ENCODE measurements at regions not wholly inside any gene's neighbourhood (a gene's known extent, or its start where the extent isn't known, plus 50 kb on each side); places are given as distances from the start of the nearest gene placed in this dataset.
A peak's percentile ranks its signal among the peaks of the same experiment; 100 is the strongest.

GRCh38 chr2:217178341-217178740 lies 318.5 kb upstream of the TNP1 start:
- no peak for DNase-seq (ENCODE audit: low read depth, low spot score)
- Histone ChIP-seq H3K9ac (ENCODE audit: insufficient read length) (no peak overlapping the region), H3K27ac (peak overlapping the region; percentile 30; the same call in 1 of the 2 replicates), H3K36me3 (ENCODE audit: insufficient read depth, low read length) (no peaks in the 10 kb centered on the region), H3K4me3 (no peak overlapping the region), H3K9me3 (ENCODE audit: low read depth, low read length) (no peaks in the 10 kb centered on the region)
- no peak for TF ChIP-seq EZH2 (IDR thresholded peaks at IDR 0.05)
- no peak for TF ChIP-seq POLR2AphosphoS5 (IDR thresholded peaks at IDR 0.05; ENCODE audit: borderline replicate concordance, low read depth, low read length)
- no peak for TF ChIP-seq FOXP2 (optimal IDR thresholded peaks at IDR 0.05; ENCODE audit: control extremely low read depth, extremely low read length, insufficient read depth)

- H3K36me3 ChIP-seq (ENCODE audit: insufficient read depth, low read length), result no peaks in the 10 kb centered on the region
- TF ChIP-seq EZH2 (IDR thresholded peaks at IDR 0.05), result no peak
- TF ChIP-seq POLR2AphosphoS5 (IDR thresholded peaks at IDR 0.05; ENCODE audit: borderline replicate concordance, low read depth, low read length), result no peak
- TF ChIP-seq FOXP2 (optimal IDR thresholded peaks at IDR 0.05; ENCODE audit: control extremely low read depth, extremely low read length, insufficient read depth), result no peak
- H3K4me3 ChIP-seq, result no peak overlapping the region
- no peaks in the 10 kb centered on the region for H3K9me3 ChIP-seq (ENCODE audit: low read depth, low read length)
- DNase-seq (ENCODE audit: low read depth, low spot score), result no peak
- peak overlapping the region; percentile 30; the same call in 1 of the 2 replicates for H3K27ac ChIP-seq
- no peak overlapping the region for H3K9ac ChIP-seq (ENCODE audit: insufficient read length)
These were observed 317.9 kb upstream of the TNP1 start for GRCh38 chr2:217177720-217178119.

GRCh38 chr2:217171874-217172273 lies 312.0 kb upstream of the TNP1 start:
- H3K36me3 ChIP-seq (ENCODE audit: insufficient read depth, low read length), result no peaks in the 10 kb centered on the region

GRCh38 chr2:217168496-217168895 lies 308.6 kb upstream of the TNP1 start:
- H3K4me3 ChIP-seq, result no peak overlapping the region
- no peak for DNase-seq (ENCODE audit: low read depth, low spot score)
- H3K9ac ChIP-seq (ENCODE audit: insufficient read length), result no peak overlapping the region
- H3K9me3 ChIP-seq (ENCODE audit: low read depth, low read length), result no peaks in the 10 kb centered on the region
- no peaks in the 10 kb centered on the region for H3K36me3 ChIP-seq (ENCODE audit: insufficient read depth, low read length)
- H3K27ac ChIP-seq, result no peak overlapping the region
- TF ChIP-seq POLR2AphosphoS5 (IDR thresholded peaks at IDR 0.05; ENCODE audit: borderline replicate concordance, low read depth, low read length), result no peak
- no peak for TF ChIP-seq FOXP2 (optimal IDR thresholded peaks at IDR 0.05; ENCODE audit: control extremely low read depth, extremely low read length, insufficient read depth)
- TF ChIP-seq EZH2 (IDR thresholded peaks at IDR 0.05), result no peak

More at GRCh38 chr2:217171874-217172273, 312.0 kb upstream of the TNP1 start:
- no peak for TF ChIP-seq EZH2 (IDR thresholded peaks at IDR 0.05)
- no peak for TF ChIP-seq FOXP2 (optimal IDR thresholded peaks at IDR 0.05; ENCODE audit: control extremely low read depth, extremely low read length, insufficient read depth)
- no peak for TF ChIP-seq POLR2AphosphoS5 (IDR thresholded peaks at IDR 0.05; ENCODE audit: borderline replicate concordance, low read depth, low read length)
- H3K27ac ChIP-seq, result no peak overlapping the region
- H3K9me3 ChIP-seq (ENCODE audit: low read depth, low read length), result no peaks in the 10 kb centered on the region
- no peak overlapping the region for H3K4me3 ChIP-seq
- no peak for DNase-seq (ENCODE audit: low read depth, low spot score)
- no peak overlapping the region for H3K9ac ChIP-seq (ENCODE audit: insufficient read length)

GRCh38 chr2:217167531-217167930 lies 307.7 kb upstream of the TNP1 start:
- no peaks in the 10 kb centered on the region for H3K36me3 ChIP-seq (ENCODE audit: insufficient read depth, low read length)

GRCh38 chr2:217166241-217166850 lies 306.5 kb upstream of the TNP1 start:
- Histone ChIP-seq H3K9ac (ENCODE audit: insufficient read length) (no peak overlapping the region), H3K4me3 (no peak overlapping the region), H3K36me3 (ENCODE audit: insufficient read depth, low read length) (no peaks in the 10 kb centered on the region), H3K9me3 (ENCODE audit: low read depth, low read length) (no peaks in the 10 kb centered on the region), H3K27ac (no peak overlapping the region)
- DNase-seq (ENCODE audit: low read depth, low spot score), result no peak
- no peak for TF ChIP-seq EZH2 (IDR thresholded peaks at IDR 0.05)
- no peak for TF ChIP-seq POLR2AphosphoS5 (IDR thresholded peaks at IDR 0.05; ENCODE audit: borderline replicate concordance, low read depth, low read length)
- no peak for TF ChIP-seq FOXP2 (optimal IDR thresholded peaks at IDR 0.05; ENCODE audit: control extremely low read depth, extremely low read length, insufficient read depth)

More at GRCh38 chr2:217167531-217167930, 307.7 kb upstream of the TNP1 start:
- Histone ChIP-seq H3K9me3 (ENCODE audit: low read depth, low read length) (no peaks in the 10 kb centered on the region), H3K9ac (ENCODE audit: insufficient read length) (no peak overlapping the region), H3K4me3 (no peak overlapping the region), H3K27ac (no peak overlapping the region)
- no peak for DNase-seq (ENCODE audit: low read depth, low spot score)
- TF ChIP-seq POLR2AphosphoS5 (IDR thresholded peaks at IDR 0.05; ENCODE audit: borderline replicate concordance, low read depth, low read length), result no peak
- TF ChIP-seq FOXP2 (optimal IDR thresholded peaks at IDR 0.05; ENCODE audit: control extremely low read depth, extremely low read length, insufficient read depth), result no peak
- TF ChIP-seq EZH2 (IDR thresholded peaks at IDR 0.05), result no peak

GRCh38 chr2:217165547-217165946 lies 305.7 kb upstream of the TNP1 start:
- no peaks in the 10 kb centered on the region for H3K36me3 ChIP-seq (ENCODE audit: insufficient read depth, low read length)
- no peak overlapping the region for H3K4me3 ChIP-seq
- H3K27ac ChIP-seq, result no peak overlapping the region
- no peaks in the 10 kb centered on the region for H3K9me3 ChIP-seq (ENCODE audit: low read depth, low read length)
- no peak for DNase-seq (ENCODE audit: low read depth, low spot score)
- no peak overlapping the region for H3K9ac ChIP-seq (ENCODE audit: insufficient read length)
- no peak for TF ChIP-seq FOXP2 (optimal IDR thresholded peaks at IDR 0.05; ENCODE audit: control extremely low read depth, extremely low read length, insufficient read depth)
- no peak for TF ChIP-seq POLR2AphosphoS5 (IDR thresholded peaks at IDR 0.05; ENCODE audit: borderline replicate concordance, low read depth, low read length)
- TF ChIP-seq EZH2 (IDR thresholded peaks at IDR 0.05), result no peak

GRCh38 chr2:217163987-217164386 lies 304.1 kb upstream of the TNP1 start:
- TF ChIP-seq POLR2AphosphoS5 (IDR thresholded peaks at IDR 0.05; ENCODE audit: borderline replicate concordance, low read depth, low read length), result no peak
- no peak for TF ChIP-seq FOXP2 (optimal IDR thresholded peaks at IDR 0.05; ENCODE audit: control extremely low read depth, extremely low read length, insufficient read depth)
- no peak for TF ChIP-seq EZH2 (IDR thresholded peaks at IDR 0.05)
- Histone ChIP-seq H3K9ac (ENCODE audit: insufficient read length) (no peak overlapping the region), H3K36me3 (ENCODE audit: insufficient read depth, low read length) (no peaks in the 10 kb centered on the region), H3K27ac (no peak overlapping the region), H3K4me3 (no peak overlapping the region), H3K9me3 (ENCODE audit: low read depth, low read length) (no peaks in the 10 kb centered on the region)
- no peak for DNase-seq (ENCODE audit: low read depth, low spot score)

- H3K4me3 ChIP-seq, result no peak overlapping the region
- DNase-seq (ENCODE audit: low read depth, low spot score), result no peak
- TF ChIP-seq FOXP2 (optimal IDR thresholded peaks at IDR 0.05; ENCODE audit: control extremely low read depth, extremely low read length, insufficient read depth) (no peak), EZH2 (IDR thresholded peaks at IDR 0.05) (no peak), POLR2AphosphoS5 (IDR thresholded peaks at IDR 0.05; ENCODE audit: borderline replicate concordance, low read depth, low read length) (no peak)
- no peak overlapping the region for H3K9ac ChIP-seq (ENCODE audit: insufficient read length)
- no peaks in the 10 kb centered on the region for H3K36me3 ChIP-seq (ENCODE audit: insufficient read depth, low read length)
- H3K9me3 ChIP-seq (ENCODE audit: low read depth, low read length), result no peaks in the 10 kb centered on the region
- no peak overlapping the region for H3K27ac ChIP-seq
These were observed 302.7 kb upstream of the TNP1 start for GRCh38 chr2:217162533-217162932.

Data from SK-N-MC (cell line).